Ovary (tissue), 7 donors: ENCODE measurements at regions not wholly inside any gene's neighbourhood (a gene's known extent, or its start where the extent isn't known, plus 50 kb on each side); places are given as distances from the start of the nearest gene placed in this dataset.

Experiments used
- DNase-seq, 5 donors: peaks; one replicate each; pipeline ENCODE4 v3.0.0-alpha.2; 2019 to 2020
- H3K27ac ChIP-seq, 2 donors: fragments of 200-600 bp; one replicate each; pipeline versions ENCODE4 v1.5.1 to v1.8.0; 2019 to 2022
- H3K27me3 ChIP-seq: fragments of 200-600 bp; one replicate; pipeline ENCODE4 v1.8.0; 2022
- H3K36me3 ChIP-seq: fragments of 200-600 bp; sonication (generic); one replicate; pipeline ENCODE4 v1.5.1; 2019
- H3K4me1 ChIP-seq: one replicate; pipeline ENCODE4 v1.8.1; 2013; ENCODE audit warnings: mild to moderate bottlenecking, moderate library complexity; ENCODE audit not compliant: insufficient read depth
- H3K4me3 ChIP-seq: fragments of 200-600 bp; sonication (generic); one replicate; pipeline ENCODE4 v1.5.1; 2017
- H3K9me3 ChIP-seq, 2 donors: fragments of 200-600 bp in 1 of 2; sonication (generic) in 1 of 2; one replicate each; pipeline versions ENCODE4 v1.5.1 to v1.8.1; 2013 to 2019; ENCODE audit warnings: mild to moderate bottlenecking in 1 of 2, moderate library complexity in 1 of 2
- EP300 ChIP-seq: sonication (generic); formaldehyde crosslinking; IDR thresholded peaks from one replicate; pipeline ENCODE4 v1.6.1; 2017; ENCODE audit warnings: antibody characterized with exemption
- POLR2A ChIP-seq: fragments of 450-650 bp; IDR thresholded peaks from one replicate; pipeline ENCODE4 v1.6.1; 2017; ENCODE audit warnings: antibody characterized with exemption, mild to moderate bottlenecking, moderate library complexity
- WGBS, 3 donors: extraction: QIAGEN DNeasy Blood & Tissue Kit in 1 of 3; methylation state at CpG; one replicate each; pipeline versions ENCODE4 v1.1.5 to v1.1.7; 2013 to 2017; 5-methylcytosine and 5-hydroxymethylcytosine counted together
- intact Hi-C, 4 donors: fragments of 100-400 bp; cut with DNase I; formaldehyde crosslinking; loops; one replicate each; pipeline versions ENCODE4 v1.11.0 to v1.15.1; 2022 to 2023
- TF ChIP-seq, protein P1 (sequence below), 3 donors: fragments of 450-650 bp in 2 of 3; fragments of 200-600 bp in 1 of 3; IDR thresholded peaks; one replicate each; pipeline versions ENCODE4 v1.5.1 to v1.8.0; 2016 to 2022; ENCODE audit warnings: antibody characterized with exemption in 3 of 3, mild to moderate bottlenecking in 1 of 3
- donor health status: DM: no; HTN: no; CAD: no; lungs with moderate emphysema.
- donor health status: DM: no; HTN: no; CAD: no.
- donor health status: Bipolar disorder and iron deficiency.
- donor health status: DM: no; HTN: no; CAD: no.
- donor health status: DM: yes; HTN: yes; CAD: no.

- no peak overlapping the region for H3K27ac ChIP-seq
- no peak overlapping the region for H3K4me3 ChIP-seq
- no peaks in the 10 kb centered on the region for H3K36me3 ChIP-seq
- H3K9me3 ChIP-seq, result no peaks in the 10 kb centered on the region
- H3K4me1 ChIP-seq, result no peaks in the 10 kb centered on the region
- WGBS, 3 donors, result 69 to 79% (median 77%) methylated on average over 2 of the region's 2 CpGs
- intact Hi-C loops, result no loop called here
- H3K27me3 ChIP-seq, result no peaks in the 10 kb centered on the region
- DNase-seq, result no peak
- TF ChIP-seq POLR2A (no peak), EP300 (no peak)
- TF ChIP-seq, protein P1, sequence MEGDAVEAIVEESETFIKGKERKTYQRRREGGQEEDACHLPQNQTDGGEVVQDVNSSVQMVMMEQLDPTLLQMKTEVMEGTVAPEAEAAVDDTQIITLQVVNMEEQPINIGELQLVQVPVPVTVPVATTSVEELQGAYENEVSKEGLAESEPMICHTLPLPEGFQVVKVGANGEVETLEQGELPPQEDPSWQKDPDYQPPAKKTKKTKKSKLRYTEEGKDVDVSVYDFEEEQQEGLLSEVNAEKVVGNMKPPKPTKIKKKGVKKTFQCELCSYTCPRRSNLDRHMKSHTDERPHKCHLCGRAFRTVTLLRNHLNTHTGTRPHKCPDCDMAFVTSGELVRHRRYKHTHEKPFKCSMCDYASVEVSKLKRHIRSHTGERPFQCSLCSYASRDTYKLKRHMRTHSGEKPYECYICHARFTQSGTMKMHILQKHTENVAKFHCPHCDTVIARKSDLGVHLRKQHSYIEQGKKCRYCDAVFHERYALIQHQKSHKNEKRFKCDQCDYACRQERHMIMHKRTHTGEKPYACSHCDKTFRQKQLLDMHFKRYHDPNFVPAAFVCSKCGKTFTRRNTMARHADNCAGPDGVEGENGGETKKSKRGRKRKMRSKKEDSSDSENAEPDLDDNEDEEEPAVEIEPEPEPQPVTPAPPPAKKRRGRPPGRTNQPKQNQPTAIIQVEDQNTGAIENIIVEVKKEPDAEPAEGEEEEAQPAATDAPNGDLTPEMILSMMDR (IDR thresholded peaks at IDR 0.05), result no peak
Observed at GRCh38 chr10:105971460-105971859, 1193.0 kb downstream of the SORCS1 start.

DNA sequence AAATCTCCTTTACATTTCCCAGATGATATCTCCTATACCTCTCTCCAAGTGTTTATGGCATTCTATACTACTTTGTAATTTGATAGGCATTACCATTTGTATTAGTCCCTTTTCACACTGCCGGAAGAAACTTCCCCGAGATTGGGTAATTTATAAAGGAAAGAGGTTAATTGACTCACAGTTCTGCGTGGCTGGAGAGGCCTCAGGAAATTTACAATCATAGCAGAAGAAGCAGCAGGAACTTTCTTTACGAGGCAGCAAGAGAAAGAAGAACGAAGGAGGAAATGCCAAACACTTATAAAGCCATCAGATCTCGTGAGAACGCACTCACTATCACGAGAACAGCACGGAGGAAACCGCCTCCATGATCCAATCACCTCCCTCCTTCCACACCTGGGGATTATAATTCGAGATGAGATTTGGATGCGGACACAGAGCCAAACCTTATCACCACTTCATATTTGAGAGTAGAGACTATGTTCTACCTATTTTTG, 1194.6 kb downstream of the SORCS1 start:
- H3K36me3 ChIP-seq, result no peaks in the 10 kb centered on the region
- H3K27me3 ChIP-seq, result no peaks in the 10 kb centered on the region
- 66 to 79% (median 77%) methylated on average over 12 of the region's 12 CpGs for WGBS, 3 donors
- no peak overlapping the region for H3K4me3 ChIP-seq
- H3K9me3 ChIP-seq, result no peaks in the 10 kb centered on the region
- intact Hi-C loops, result no loop called here
- no peaks in the 10 kb centered on the region for H3K4me1 ChIP-seq
- TF ChIP-seq POLR2A (no peak), EP300 (no peak)
- TF ChIP-seq, protein P1 (IDR thresholded peaks at IDR 0.05), result no peak
- no peak for DNase-seq
- H3K27ac ChIP-seq, result no peak overlapping the region

GRCh38 chr10:105968666-105969065, 1195.8 kb downstream of the SORCS1 start:
- no peak overlapping the region for H3K4me3 ChIP-seq
- TF ChIP-seq, protein P1 (IDR thresholded peaks at IDR 0.05), result no peak
- no peak for TF ChIP-seq POLR2A
- no peak for TF ChIP-seq EP300
- no peaks in the 10 kb centered on the region for H3K9me3 ChIP-seq
- H3K27ac ChIP-seq, result no peak overlapping the region
- H3K36me3 ChIP-seq, result no peaks in the 10 kb centered on the region
- intact Hi-C loops, result no loop called here
- DNase-seq, result no peak
- no peaks in the 10 kb centered on the region for H3K27me3 ChIP-seq
- no peaks in the 10 kb centered on the region for H3K4me1 ChIP-seq
- 60 to 69% (median 63%) methylated on average over 3 of the region's 3 CpGs for WGBS, 3 donors

DNA sequence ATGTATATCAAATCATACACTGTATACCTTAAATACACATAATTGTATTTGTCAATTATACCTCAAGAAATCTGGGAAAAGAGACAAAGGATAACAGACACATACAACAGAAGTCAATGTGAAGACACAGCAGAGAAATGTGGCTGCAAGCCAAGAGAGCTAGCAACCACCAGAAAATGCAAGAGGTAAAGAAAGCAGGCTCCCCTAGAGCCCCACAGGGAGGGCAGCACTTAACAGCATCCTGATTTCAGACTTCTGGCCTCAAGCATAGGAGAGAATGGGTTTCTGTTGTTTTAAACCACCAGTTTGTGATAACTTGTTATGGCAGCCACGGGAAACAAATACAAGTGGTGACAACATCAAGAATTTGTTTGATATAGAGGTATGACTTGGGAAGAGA, 1197.2 kb downstream of the SORCS1 start:
- H3K4me3 ChIP-seq, result no peak overlapping the region
- no peak overlapping the region for H3K27ac ChIP-seq
- WGBS, 3 donors, result 77 to 82% (median 79%) methylated on average over 1 of the region's 1 CpG
- no peaks in the 10 kb centered on the region for H3K9me3 ChIP-seq
- H3K27me3 ChIP-seq, result no peaks in the 10 kb centered on the region
- no peak for DNase-seq
- H3K36me3 ChIP-seq, result no peaks in the 10 kb centered on the region
- TF ChIP-seq EP300 (no peak), POLR2A (no peak)
- TF ChIP-seq, protein P1 (IDR thresholded peaks at IDR 0.05), result no peak
- intact Hi-C loops, result no loop called here
- H3K4me1 ChIP-seq, result no peaks in the 10 kb centered on the region
